GM18499 (cell line): ENCODE measurements at regions not wholly inside any gene's neighbourhood (a gene's known extent, or its start where the extent isn't known, plus 50 kb on each side); places are given as distances from the start of the nearest gene placed in this dataset.

ENCODE experiments used
- ATAC-seq: cut with Tn5 transposase; IDR thresholded peaks from one replicate; pipeline ENCODE4 v1.9.1; 2021; ENCODE audit warnings: moderate number of reproducible peaks; ENCODE audit not compliant: insufficient read depth, unreplicated experiment

DNA sequence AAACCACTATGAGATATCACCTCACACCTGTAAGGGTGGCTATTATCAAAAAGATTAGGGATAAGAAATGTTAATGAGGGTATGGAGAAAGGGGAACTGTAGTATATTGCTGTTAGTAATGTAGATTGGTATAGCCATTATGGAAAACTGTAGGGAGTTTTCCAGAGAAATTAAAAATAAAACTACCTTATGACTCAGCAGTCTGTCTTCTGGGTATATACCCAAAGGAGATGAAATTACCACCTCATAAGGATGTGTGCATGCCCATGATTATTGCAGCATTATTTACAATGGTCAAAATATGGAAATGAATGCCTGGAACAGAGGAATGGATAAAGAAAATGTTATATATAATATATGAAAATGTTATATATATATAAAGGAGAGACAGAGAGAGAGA, 303.8 kb downstream of the METTL15 start:
- no peak for ATAC-seq

DNA sequence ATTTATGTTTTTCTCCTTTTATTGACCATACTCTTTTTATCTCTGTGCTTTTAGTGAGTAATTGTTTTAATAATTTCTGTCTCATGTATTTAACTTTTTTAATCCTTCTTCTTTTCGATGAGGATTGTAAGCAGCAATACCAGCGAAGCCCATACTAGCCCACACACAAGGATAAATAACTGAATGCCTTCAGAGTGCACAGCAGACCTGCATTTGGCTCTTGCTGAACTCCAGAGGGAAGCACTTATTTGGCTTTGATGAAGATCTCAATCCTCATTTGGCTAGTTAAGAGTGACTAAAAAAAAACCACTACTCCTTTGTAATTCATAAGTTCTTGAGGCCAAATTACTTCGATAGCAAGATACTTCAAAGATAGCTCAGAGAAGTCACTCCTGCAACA, 293.3 kb downstream of the METTL15 start:
- no peak for ATAC-seq

DNA sequence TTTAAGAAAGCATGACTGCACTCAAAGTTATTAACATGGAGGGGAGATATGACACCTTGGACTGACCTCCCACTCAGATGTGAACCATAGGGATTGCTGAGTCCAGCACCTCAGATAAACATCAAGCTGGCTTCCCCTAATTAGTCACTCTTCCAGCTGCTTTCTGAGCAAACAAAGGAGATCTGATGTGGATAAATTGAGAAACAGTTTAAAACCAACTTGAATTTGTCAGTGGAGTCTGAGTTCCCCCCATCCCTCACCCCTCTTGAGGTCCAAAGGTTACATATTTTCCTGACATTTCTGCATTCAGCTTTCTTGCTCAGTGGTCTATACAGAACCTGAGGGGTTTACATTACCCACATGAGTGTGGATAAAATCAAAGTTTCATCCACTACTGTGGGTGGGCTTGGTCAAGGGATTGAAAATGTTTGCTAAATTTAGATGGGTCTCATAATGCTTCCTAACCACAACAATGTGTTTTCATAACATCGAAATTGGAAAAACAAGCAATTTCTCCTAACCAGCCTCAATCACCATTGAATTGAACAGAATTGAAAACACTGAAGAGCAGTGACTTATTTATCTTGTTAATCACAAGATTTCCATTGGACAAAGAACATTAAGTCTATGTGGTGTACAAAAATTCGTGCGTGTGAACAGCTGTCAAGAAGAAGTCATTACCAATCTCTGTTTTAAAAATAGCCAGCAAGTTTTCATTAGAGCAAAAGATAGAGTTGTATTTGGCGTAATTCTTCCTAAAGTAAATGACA, 292.3 kb downstream of the METTL15 start:
- ATAC-seq, result no peak

- no peak for ATAC-seq
Observed at GRCh38 chr11:28393348-28393747, 285.2 kb downstream of the METTL15 start.

- no peak for ATAC-seq
Observed at GRCh38 chr11:28384418-28384817, 276.2 kb downstream of the METTL15 start.

DNA sequence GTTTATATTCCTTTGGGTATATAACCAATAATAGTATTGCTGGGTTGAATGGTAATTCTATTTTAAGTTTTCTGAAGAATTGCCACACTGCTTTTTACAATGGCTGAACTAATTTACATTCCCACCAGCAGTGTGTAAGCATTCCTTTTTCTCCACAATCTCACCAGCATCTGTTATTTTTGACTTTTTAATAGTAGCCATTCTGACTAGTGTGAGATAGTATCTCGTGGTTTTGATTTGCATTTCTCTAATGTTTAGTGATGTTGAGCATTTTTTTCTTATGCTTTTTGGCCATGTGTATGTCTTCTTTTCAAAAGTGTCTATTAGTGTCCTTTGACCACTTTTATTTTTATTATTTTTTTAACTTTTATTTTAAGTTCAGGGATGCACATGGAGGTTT, 275.3 kb downstream of the METTL15 start:
- ATAC-seq, result no peak
